Vagina (tissue), 2 donors: ENCODE measurements at regions not wholly inside any gene's neighbourhood (a gene's known extent, or its start where the extent isn't known, plus 50 kb on each side); places are given as distances from the start of the nearest gene placed in this dataset.

Experiments used
- DNase-seq, 2 donors: peaks; one replicate each; pipeline ENCODE4 v3.0.0-alpha.2; 2017; ENCODE audit errors: extremely low spot score in 2 of 2
- H3K27ac ChIP-seq: fragments of 200-600 bp; sonication (generic); one replicate; pipeline ENCODE4 v1.5.1; 2019
- H3K27me3 ChIP-seq: fragments of 200-600 bp; sonication (generic); one replicate; pipeline ENCODE4 v1.5.1; 2019
- H3K36me3 ChIP-seq, 2 donors: fragments of 200-600 bp; sonication (generic); one replicate each; pipeline ENCODE4 v1.5.1; 2017 to 2019
- H3K4me1 ChIP-seq: fragments of 200-600 bp; sonication (generic); one replicate; pipeline ENCODE4 v1.5.1; 2019
- H3K4me3 ChIP-seq, 2 donors: fragments of 200-600 bp; sonication (generic); 1 replicate in 1 of 2; 2 replicates in 1 of 2; pipeline ENCODE4 v1.5.1; 2016 to 2019
- H3K9me3 ChIP-seq: fragments of 200-600 bp; sonication (generic); one replicate; pipeline ENCODE4 v1.5.1; 2019
- CTCF ChIP-seq, 3 experiments: fragments of 450-650 bp in 2 of 3; fragments of 200-600 bp in 1 of 3; sonication (generic) in 1 of 3; IDR thresholded peaks; one replicate each; pipeline ENCODE4 v1.5.1; 2017 to 2019; ENCODE audit warnings: antibody characterized with exemption in 3 of 3, mild to moderate bottlenecking in 2 of 3, moderate library complexity in 2 of 3
- POLR2A ChIP-seq, 2 donors: fragments of 450-650 bp; IDR thresholded peaks; one replicate each; pipeline ENCODE4 v1.6.1; 2017; ENCODE audit warnings: antibody characterized with exemption in 2 of 2, mild to moderate bottlenecking in 2 of 2, moderate library complexity in 2 of 2
- POLR2AphosphoS5 ChIP-seq, 2 donors: sonication (generic); formaldehyde crosslinking; IDR thresholded peaks; one replicate each; pipeline ENCODE4 v1.9.0; 2017; ENCODE audit warnings: antibody characterized with exemption in 2 of 2, mild to moderate bottlenecking in 2 of 2, low read depth in 1 of 2; ENCODE audit not compliant: insufficient read depth in 1 of 2
- intact Hi-C: fragments of 100-400 bp; cut with DNase I; formaldehyde crosslinking; loops from one replicate; pipeline ENCODE4 v1.15.1; 2023

- no peaks in the 10 kb centered on the region for H3K9me3 ChIP-seq
- no peaks in the 10 kb centered on the region for H3K36me3 ChIP-seq
- no peak overlapping the region for H3K27ac ChIP-seq
- no peak for DNase-seq
- intact Hi-C loops: no loop called here
- no peaks in the 10 kb centered on the region for H3K4me1 ChIP-seq
- no peak for TF ChIP-seq CTCF (IDR thresholded peaks at IDR 0.05)
- TF ChIP-seq POLR2AphosphoS5 (IDR thresholded peaks at IDR 0.05; ENCODE audit: insufficient read depth in 1 of 2, low read depth in 1 of 2): no peak
- TF ChIP-seq POLR2A (IDR thresholded peaks at IDR 0.05): no peak
- H3K4me3 ChIP-seq: no peak overlapping the region
- H3K27me3 ChIP-seq: no peaks in the 10 kb centered on the region
Observed at GRCh38 chr5:88113429-88113828, 155.2 kb downstream of the TMEM161B start.

GRCh38 chr5:88109818-88110217 lies 158.8 kb downstream of the TMEM161B start:
- Histone ChIP-seq H3K36me3 (no peaks in the 10 kb centered on the region), H3K27ac (no peak overlapping the region), H3K9me3 (no peaks in the 10 kb centered on the region), H3K4me1 (no peaks in the 10 kb centered on the region), H3K4me3 (no peak overlapping the region), H3K27me3 (no peaks in the 10 kb centered on the region)
- intact Hi-C loops: no loop called here
- TF ChIP-seq CTCF (IDR thresholded peaks at IDR 0.05) (no peak), POLR2AphosphoS5 (IDR thresholded peaks at IDR 0.05; ENCODE audit: insufficient read depth in 1 of 2, low read depth in 1 of 2) (no peak)
- DNase-seq: no peak

- H3K27ac ChIP-seq: no peak overlapping the region
- no peaks in the 10 kb centered on the region for H3K36me3 ChIP-seq
- H3K4me1 ChIP-seq: no peaks in the 10 kb centered on the region
- H3K9me3 ChIP-seq: no peaks in the 10 kb centered on the region
- intact Hi-C loops: no loop called here
- no peaks in the 10 kb centered on the region for H3K27me3 ChIP-seq
- no peak overlapping the region for H3K4me3 ChIP-seq
- no peak for DNase-seq
- TF ChIP-seq POLR2A (IDR thresholded peaks at IDR 0.05): no peak
Observed at GRCh38 chr5:88108490-88109279, 160.0 kb downstream of the TMEM161B start.

GRCh38 chr5:88094906-88095496 lies 173.6 kb downstream of the TMEM161B start:
- intact Hi-C loops: no loop called here
- H3K36me3 ChIP-seq: no peaks in the 10 kb centered on the region
- no peaks in the 10 kb centered on the region for H3K4me1 ChIP-seq
- no peak for TF ChIP-seq POLR2AphosphoS5 (IDR thresholded peaks at IDR 0.05; ENCODE audit: insufficient read depth in 1 of 2, low read depth in 1 of 2)
- TF ChIP-seq POLR2A (IDR thresholded peaks at IDR 0.05): no peak
- no peak for TF ChIP-seq CTCF (IDR thresholded peaks at IDR 0.05)
- H3K9me3 ChIP-seq: no peaks in the 10 kb centered on the region
- H3K27ac ChIP-seq: no peak overlapping the region
- H3K27me3 ChIP-seq: no peaks in the 10 kb centered on the region
- DNase-seq: no peak
- no peak overlapping the region for H3K4me3 ChIP-seq

- DNase-seq: no peak
- Histone ChIP-seq H3K4me3 (no peak overlapping the region), H3K27ac (no peak overlapping the region), H3K36me3 (no peaks in the 10 kb centered on the region), H3K27me3 (no peaks in the 10 kb centered on the region), H3K9me3 (no peaks in the 10 kb centered on the region), H3K4me1 (no peaks in the 10 kb centered on the region)
- intact Hi-C loops: no loop called here
- TF ChIP-seq POLR2A (IDR thresholded peaks at IDR 0.05): no peak
- no peak for TF ChIP-seq CTCF (IDR thresholded peaks at IDR 0.05)
- no peak for TF ChIP-seq POLR2AphosphoS5 (IDR thresholded peaks at IDR 0.05; ENCODE audit: insufficient read depth in 1 of 2, low read depth in 1 of 2)
Observed at GRCh38 chr5:88094403-88094802, 174.2 kb downstream of the TMEM161B start.
